ENCODE measurements at regions not wholly inside any gene's neighbourhood (a gene's known extent, or its start where the extent isn't known, plus 50 kb on each side); places are given as distances from the start of the nearest gene placed in this dataset.

- TF ChIP-seq, protein P1, sequence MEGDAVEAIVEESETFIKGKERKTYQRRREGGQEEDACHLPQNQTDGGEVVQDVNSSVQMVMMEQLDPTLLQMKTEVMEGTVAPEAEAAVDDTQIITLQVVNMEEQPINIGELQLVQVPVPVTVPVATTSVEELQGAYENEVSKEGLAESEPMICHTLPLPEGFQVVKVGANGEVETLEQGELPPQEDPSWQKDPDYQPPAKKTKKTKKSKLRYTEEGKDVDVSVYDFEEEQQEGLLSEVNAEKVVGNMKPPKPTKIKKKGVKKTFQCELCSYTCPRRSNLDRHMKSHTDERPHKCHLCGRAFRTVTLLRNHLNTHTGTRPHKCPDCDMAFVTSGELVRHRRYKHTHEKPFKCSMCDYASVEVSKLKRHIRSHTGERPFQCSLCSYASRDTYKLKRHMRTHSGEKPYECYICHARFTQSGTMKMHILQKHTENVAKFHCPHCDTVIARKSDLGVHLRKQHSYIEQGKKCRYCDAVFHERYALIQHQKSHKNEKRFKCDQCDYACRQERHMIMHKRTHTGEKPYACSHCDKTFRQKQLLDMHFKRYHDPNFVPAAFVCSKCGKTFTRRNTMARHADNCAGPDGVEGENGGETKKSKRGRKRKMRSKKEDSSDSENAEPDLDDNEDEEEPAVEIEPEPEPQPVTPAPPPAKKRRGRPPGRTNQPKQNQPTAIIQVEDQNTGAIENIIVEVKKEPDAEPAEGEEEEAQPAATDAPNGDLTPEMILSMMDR (IDR thresholded peaks at IDR 0.05): no peak
- WGBS, 2 donors: 46 to 56% methylated on average over 4 of the region's 4 CpGs
- H3K9me3 ChIP-seq: no peaks in the 10 kb centered on the region
- DNase-seq: peak in 1 of 2 donors; percentile 50
- no peak overlapping the region for H3K4me3 ChIP-seq
- H3K4me1 ChIP-seq: peaks cover 0 to 59% (median 22%) of the 10 kb centered on the region in 9 donors
- ATAC-seq: peak; percentile 26 to 93 (median 76)
- no peaks in the 10 kb centered on the region for H3K36me3 ChIP-seq
- no peaks in the 10 kb centered on the region for H3K27me3 ChIP-seq
- intact Hi-C loops (cut with DNase I): loop anchor here in 1 of 10 donors (5.0 to 10.0 kb wide), 2 partner anchors 163 to 529 kb away; partner anchors contain the start of gene CXCL12
- H3K27ac ChIP-seq: peak overlapping the region in 7 of 10 donors; percentile 11 to 79 (median 49)
These were observed 207.1 kb upstream of the ZNF32 start for GRCh38 chr10:43855667-43856210.

DNA sequence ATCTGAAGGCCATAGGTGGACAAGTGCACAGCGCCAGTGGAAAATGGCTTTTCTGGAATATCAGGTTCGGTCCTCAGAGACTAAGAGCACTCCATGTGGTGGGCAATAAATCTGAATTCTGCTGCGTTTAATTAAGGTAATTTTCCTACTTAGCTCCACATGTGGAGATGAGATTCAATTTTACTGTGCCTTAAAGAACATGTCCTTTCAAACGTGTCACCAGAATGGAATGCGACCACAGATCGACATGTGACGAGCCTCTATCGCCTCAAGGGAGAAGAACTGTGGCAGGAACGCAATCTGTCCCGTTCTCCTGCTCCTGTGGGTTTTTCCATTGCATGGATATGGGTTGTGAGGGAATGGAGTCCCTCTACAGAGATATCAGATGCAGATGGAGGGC lies 205.3 kb upstream of the ZNF32 start:
- TF ChIP-seq, protein P1 (IDR thresholded peaks at IDR 0.05): no peak
- Histone ChIP-seq H3K4me1 (peaks cover 0 to 46% (median 22%) of the 10 kb centered on the region in 9 donors), H3K4me3 (no peak overlapping the region), H3K36me3 (no peaks in the 10 kb centered on the region), H3K27me3 (no peaks in the 10 kb centered on the region), H3K9me3 (no peaks in the 10 kb centered on the region), H3K27ac (peak overlapping the region in 6 of 10 donors; percentile 35 to 79 (median 44))
- intact Hi-C loops (cut with DNase I): loop anchor here in 1 of 10 donors (10.0 kb wide), 1 partner anchor 531 kb away; the partner anchor contains the start of gene CXCL12
- WGBS, 2 donors: 70 to 71% methylated on average over 10 of the region's 10 CpGs
- ATAC-seq: peak in 7 of 8 donors; percentile 42 to 71 (median 50)
- peak in 1 of 2 donors; percentile 54 for DNase-seq

GRCh38 chr10:43853369-43853768 lies 204.7 kb upstream of the ZNF32 start:
- TF ChIP-seq, protein P1 (IDR thresholded peaks at IDR 0.05): no peak
- WGBS, 2 donors: 92 to 97% methylated on average over 7 of the region's 7 CpGs
- H3K27ac ChIP-seq: peak overlapping the region in 5 of 10 donors; percentile 35 to 79 (median 40)
- no peaks in the 10 kb centered on the region for H3K9me3 ChIP-seq
- no peaks in the 10 kb centered on the region for H3K27me3 ChIP-seq
- H3K4me1 ChIP-seq: peaks cover 0 to 39% (median 22%) of the 10 kb centered on the region in 9 donors
- ATAC-seq (no peak), DNase-seq (no peak)
- no peak overlapping the region for H3K4me3 ChIP-seq
- no peaks in the 10 kb centered on the region for H3K36me3 ChIP-seq
- intact Hi-C loops (cut with DNase I): loop anchor here in 1 of 10 donors (10.0 kb wide), 1 partner anchor 531 kb away; the partner anchor contains the start of gene CXCL12

- Histone ChIP-seq H3K27me3 (no peaks in the 10 kb centered on the region), H3K27ac (no peak overlapping the region), H3K4me3 (no peak overlapping the region), H3K36me3 (no peaks in the 10 kb centered on the region), H3K4me1 (peaks cover 0 to 40% (median 20%) of the 10 kb centered on the region in 9 donors), H3K9me3 (no peaks in the 10 kb centered on the region)
- WGBS, 2 donors: 97 to 98% methylated on average over 5 of the region's 5 CpGs
- DNase-seq (no peak), ATAC-seq (no peak)
- TF ChIP-seq, protein P1 (IDR thresholded peaks at IDR 0.05): no peak
- intact Hi-C loops (cut with DNase I): loop anchor here in 1 of 10 donors (10.0 kb wide), 1 partner anchor 532 kb away; the partner anchor contains the start of gene CXCL12
These were observed 204.0 kb upstream of the ZNF32 start for GRCh38 chr10:43852644-43853214.

Measured in heart right ventricle (tissue), 16 donors.